K562 (cell line): ENCODE measurements at regions not wholly inside any gene's neighbourhood (a gene's known extent, or its start where the extent isn't known, plus 50 kb on each side); places are given as distances from the start of the nearest gene placed in this dataset.
A peak's percentile ranks its signal among the peaks of the same experiment; 100 is the strongest.

Experiments used
- ATAC-seq: fragments of 200-7000 bp; cut with Tn5 transposase; 3 replicates; pipeline ENCODE4 v1.9.1; 2020; ENCODE audit warnings: moderate library complexity
- BruUV-seq: library from RNA; stranded (reverse); fragments of 400-500 nt; replicated peaks from 2 replicates; lab custom pipeline; 2021; lab: Mats Ljungman, UMichigan
- CTCF ChIA-PET: fragments of 300-600 bp; formaldehyde crosslinking; extraction: SDS; loops from one replicate; lab custom pipeline; 2021; ENCODE audit warnings: low intra/inter-chr PET ratio; lab: Yijun Ruan, JAX
- POLR2A ChIA-PET: fragments of 300-600, 350-650 bp; sonication (Branson Sonifier 250); formaldehyde crosslinking; extraction: SDS; loops from one replicate; lab custom pipeline; 2021; ENCODE audit warnings: antibody characterized with exemption, inconsistent platforms; lab: Yijun Ruan, JAX
- DNase-seq, 4 experiments: peaks; one replicate each; pipeline versions ENCODE4 v3.0.0 to v3.0.0-alpha.2; 2011 to 2018; ENCODE audit warnings: low spot score in 3 of 4, mixed read lengths in 3 of 4; ENCODE audit errors: extremely low read depth in 1 of 4
- FAIRE-seq: peaks from 2 replicates; lab custom pipeline; 2011; peaks lifted over from hg19 to GRCh38; lab: Jason Lieb, UNC
- H2AFZ ChIP-seq: 2 replicates; pipeline ENCODE4 v1.6.0; 2011; ENCODE audit warnings: low read depth, low read length, control low read depth, inconsistent platforms
- H3K27ac ChIP-seq: fragments of 200-600 bp; 3 replicates; pipeline ENCODE4 v1.8.0; 2011; ENCODE audit warnings: low read depth, mild to moderate bottlenecking, control low read depth, inconsistent platforms, low read length, moderate library complexity, mixed read lengths; ENCODE audit errors: extremely low read depth
- H3K27me3 ChIP-seq, 2 experiments: fragments of 300-600 bp in 1 of 2; 2 replicates in 1 of 2; 3 replicates in 1 of 2; pipeline versions ENCODE4 v1.6.0 to v1.8.0; 2011; ENCODE audit warnings: inconsistent platforms in 2 of 2, low read length in 2 of 2, mild to moderate bottlenecking in 1 of 2, mixed read lengths in 1 of 2, moderate library complexity in 1 of 2; ENCODE audit not compliant: control insufficient read depth in 2 of 2, insufficient read depth in 2 of 2
- H3K36me3 ChIP-seq: fragments of 300-600 bp; 3 replicates; pipeline ENCODE4 v1.8.0; 2011; ENCODE audit warnings: mild to moderate bottlenecking, low read length, inconsistent platforms; ENCODE audit not compliant: control insufficient read depth, insufficient read depth
- H3K4me1 ChIP-seq, 2 experiments: fragments of 200-600 bp in 1 of 2; replicated peaks in 1 of 2; 2 replicates in 1 of 2; 3 replicates in 1 of 2; pipeline versions ENCODE4 v1.5.1 to v1.8.0; 2011; ENCODE audit warnings: inconsistent platforms in 2 of 2, low read length in 2 of 2, mild to moderate bottlenecking in 1 of 2, mixed read lengths in 1 of 2, moderate library complexity in 1 of 2; ENCODE audit not compliant: control insufficient read depth in 2 of 2, insufficient read depth in 2 of 2
- H3K4me2 ChIP-seq: 2 replicates; pipeline ENCODE4 v1.6.1; 2011; ENCODE audit warnings: low read length, control low read depth, inconsistent platforms, mixed read lengths; ENCODE audit not compliant: insufficient read depth
- H3K4me3 ChIP-seq: fragments of 200-600 bp; sonication (generic), shearing (Covaris generic); 2 replicates; pipeline ENCODE4 v1.5.1; 2016; ENCODE audit warnings: control low read depth, inconsistent platforms
- H3K79me2 ChIP-seq: fragments of 200-600 bp; 3 replicates; pipeline ENCODE4 v1.8.0; 2011; ENCODE audit warnings: low read length, inconsistent platforms; ENCODE audit not compliant: control insufficient read depth, insufficient read depth
- H3K9ac ChIP-seq, 2 experiments: 2 replicates each; pipeline versions ENCODE4 v1.6.0 to v1.6.1; 2011; ENCODE audit warnings: low read depth in 2 of 2, low read length in 2 of 2, control low read depth in 1 of 2, inconsistent platforms in 1 of 2, mild to moderate bottlenecking in 1 of 2, mixed read lengths in 1 of 2; ENCODE audit not compliant: insufficient read depth in 1 of 2
- H3K9me1 ChIP-seq: one replicate; pipeline ENCODE4 v1.6.0; 2011; ENCODE audit warnings: inconsistent platforms, mild to moderate bottlenecking, low read length, moderate library complexity; ENCODE audit not compliant: control insufficient read depth, insufficient read depth
- H3K9me3 ChIP-seq: replicated peaks from 2 replicates; pipeline ENCODE4 v1.5.1; 2011; ENCODE audit warnings: low read depth, low read length, inconsistent platforms; ENCODE audit not compliant: control insufficient read depth, insufficient read depth
- H4K20me1 ChIP-seq: replicated peaks from 2 replicates; pipeline ENCODE4 v1.6.1; 2011; ENCODE audit warnings: low read length, inconsistent platforms, mixed read lengths; ENCODE audit not compliant: control insufficient read depth, insufficient read depth
- CCAR2 ChIP-seq: fragments of 200-400 bp; formaldehyde crosslinking; IDR thresholded peaks from 2 replicates; pipeline ENCODE4 v1.6.1; 2017; ENCODE audit warnings: mild to moderate bottlenecking, low read depth, low read length
- CHD4 ChIP-seq: fragments of 200-600 bp; sonication (generic); IDR thresholded peaks from 3 replicates; pipeline ENCODE4 v1.6.1; 2012; ENCODE audit warnings: low read depth, mild to moderate bottlenecking, mixed read lengths, low read length, inconsistent platforms; ENCODE audit not compliant: insufficient read depth, insufficient replicate concordance, poor library complexity, severe bottlenecking
- ID3 ChIP-seq, 2 experiments: fragments of 250-450 bp in 1 of 2; fragments of 450-650 bp in 1 of 2; sonication (Bioruptor Pico) in 1 of 2; IDR thresholded peaks; 2 replicates each; pipeline versions ENCODE4 v1.6.1 to v1.8.0; 2016 to 2021; ENCODE audit warnings: mild to moderate bottlenecking in 2 of 2, moderate library complexity in 2 of 2, missing compliant biosample characterization in 1 of 2, missing genetic modification characterization in 1 of 2
- MCM7 ChIP-seq, 2 experiments: fragments of 450-650 bp; IDR thresholded peaks; 2 replicates each; pipeline ENCODE4 v1.6.1; 2016 to 2018
- RBM25 ChIP-seq: fragments of 200-400 bp; formaldehyde crosslinking; IDR thresholded peaks from 2 replicates; pipeline ENCODE4 v1.6.1; 2018; ENCODE audit warnings: low read length, low read depth, moderate library complexity; ENCODE audit not compliant: severe bottlenecking
- RBM39 ChIP-seq: fragments of 200-400 bp; formaldehyde crosslinking; optimal IDR thresholded peaks from 2 replicates; pipeline ENCODE3; 2018; ENCODE audit warnings: low read depth, low read length
- SNIP1 ChIP-seq: fragments of 450-650 bp; IDR thresholded peaks from 2 replicates; pipeline ENCODE4 v1.7.1; 2017; ENCODE audit warnings: low read depth, mild to moderate bottlenecking
- ZFP30 ChIP-seq: fragments of 250-450 bp; sonication (Bioruptor Pico); IDR thresholded peaks from 2 replicates; pipeline ENCODE4 v1.8.0; 2022; ENCODE audit warnings: moderate library complexity, mild to moderate bottlenecking, inconsistent platforms, borderline replicate concordance
- ZFP36 ChIP-seq: fragments of 150-350 bp; IDR thresholded peaks from 2 replicates; pipeline ENCODE4 v1.6.1; 2018; ENCODE audit warnings: low read length, low read depth; ENCODE audit not compliant: partially characterized antibody
- ZKSCAN1 ChIP-seq: fragments of 150-350 bp; IDR thresholded peaks from 2 replicates; pipeline ENCODE4 v1.6.1; 2016; ENCODE audit warnings: low read depth, low read length
- ZNF263 ChIP-seq: sonication (generic); formaldehyde crosslinking; IDR thresholded peaks from 2 replicates; pipeline ENCODE4 v1.8.0; 2022; ENCODE audit warnings: mild to moderate bottlenecking, missing genetic modification reagents, borderline replicate concordance
- WGBS: fragments of 100-300 bp; shearing (Covaris generic); methylation state at CpG from one replicate; pipeline ENCODE4 v1.1.6; 2016; ENCODE audit warnings: low coverage, mixed read lengths; ENCODE audit not compliant: insufficient coverage; ENCODE audit errors: missing lambda C conversion rate; 5-methylcytosine and 5-hydroxymethylcytosine counted together
- in situ Hi-C: fragments of 300-500 bp; cut with MboI; formaldehyde crosslinking; loops from 4 replicates; pipeline ENCODE4 v1.15.0; 2018; ENCODE audit warnings: inconsistent platforms, mixed read lengths
- intact Hi-C: fragments of 100-400 bp; cut with micrococcal nuclease; formaldehyde crosslinking; loops from 2 replicates; pipeline ENCODE4 v1.14.2; 2022
- TF ChIP-seq, protein P1 (sequence below): sonication (generic); formaldehyde crosslinking; IDR thresholded peaks from 2 replicates; pipeline ENCODE4 v1.8.0; 2022; ENCODE audit warnings: missing genetic modification reagents, mild to moderate bottlenecking, borderline replicate concordance
- TF ChIP-seq, protein P2 (sequence below): sonication (generic); formaldehyde crosslinking; IDR thresholded peaks from 2 replicates; pipeline ENCODE4 v1.5.0; 2020; ENCODE audit warnings: missing genetic modification reagents

- Histone ChIP-seq H3K36me3 (no peaks in the 10 kb centered on the region), H2AFZ (no peak overlapping the region), H3K27ac (no peak overlapping the region), H4K20me1 (no peaks in the 10 kb centered on the region), H3K9me1 (no peaks in the 10 kb centered on the region), H3K4me2 (no peak overlapping the region), H3K9me3 (no peaks in the 10 kb centered on the region), H3K27me3 (peaks cover 0 to 67% of the 10 kb centered on the region in 2 experiments; a peak in 3 of 5 replicates), H3K4me1 (no peaks in the 10 kb centered on the region), H3K9ac (no peak overlapping the region), H3K79me2 (no peaks in the 10 kb centered on the region), H3K4me3 (no peak overlapping the region)
- in situ Hi-C loops (no loop called here), intact Hi-C loops (no loop called here)
- no peak for FAIRE-seq
- WGBS, result 4% methylated on average over 22 of the region's 28 CpGs
- CTCF ChIA-PET, result no interaction called here
- no peak for DNase-seq
- BruUV-seq, result no TSS peak
- TF ChIP-seq RBM39 (no peak), ZFP36 (peak; percentile 50), MCM7 (IDR thresholded peaks at IDR 0.05) (no peak), ZNF263 (CRISPR knock-in tag) (no peak), RBM25 (no peak)
- POLR2A ChIA-PET, result no interaction called here
- ATAC-seq, result no peak
Measured at GRCh38 chr2:240363746-240364581, 71.5 kb upstream of the GPC1 start.

GRCh38 chr2:240364582-240364960, 70.9 kb upstream of the GPC1 start:
- in situ Hi-C loops, result no loop called here
- POLR2A ChIA-PET, result no interaction called here

More at GRCh38 chr2:240364582-240364960, 70.9 kb upstream of the GPC1 start:
- no peak for DNase-seq
- no TSS peak for BruUV-seq
- intact Hi-C loops, result no loop called here
- Histone ChIP-seq H3K4me3 (no peak overlapping the region), H4K20me1 (no peaks in the 10 kb centered on the region)
- no peak for ATAC-seq
- TF ChIP-seq ZKSCAN1, result no peak
- TF ChIP-seq CCAR2, result no peak
- TF ChIP-seq, protein P1, sequence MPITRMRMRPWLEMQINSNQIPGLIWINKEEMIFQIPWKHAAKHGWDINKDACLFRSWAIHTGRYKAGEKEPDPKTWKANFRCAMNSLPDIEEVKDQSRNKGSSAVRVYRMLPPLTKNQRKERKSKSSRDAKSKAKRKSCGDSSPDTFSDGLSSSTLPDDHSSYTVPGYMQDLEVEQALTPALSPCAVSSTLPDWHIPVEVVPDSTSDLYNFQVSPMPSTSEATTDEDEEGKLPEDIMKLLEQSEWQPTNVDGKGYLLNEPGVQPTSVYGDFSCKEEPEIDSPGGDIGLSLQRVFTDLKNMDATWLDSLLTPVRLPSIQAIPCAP (CRISPR knock-in tag), result no peak
- TF ChIP-seq, protein P2, sequence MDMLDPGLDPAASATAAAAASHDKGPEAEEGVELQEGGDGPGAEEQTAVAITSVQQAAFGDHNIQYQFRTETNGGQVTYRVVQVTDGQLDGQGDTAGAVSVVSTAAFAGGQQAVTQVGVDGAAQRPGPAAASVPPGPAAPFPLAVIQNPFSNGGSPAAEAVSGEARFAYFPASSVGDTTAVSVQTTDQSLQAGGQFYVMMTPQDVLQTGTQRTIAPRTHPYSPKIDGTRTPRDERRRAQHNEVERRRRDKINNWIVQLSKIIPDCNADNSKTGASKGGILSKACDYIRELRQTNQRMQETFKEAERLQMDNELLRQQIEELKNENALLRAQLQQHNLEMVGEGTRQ (CRISPR knock-in tag), result no peak
- no peak for TF ChIP-seq CHD4
- no peak for TF ChIP-seq SNIP1
- no peak for TF ChIP-seq ID3 (CRISPR knock-in tag; IDR thresholded peaks at IDR 0.05)
- no peak for TF ChIP-seq ID3 (tag; IDR thresholded peaks at IDR 0.05)
- TF ChIP-seq ZFP30 (CRISPR knock-in tag), result no peak
- TF ChIP-seq, all 486 proteins: peak for 0
- 1% methylated on average over 11 of the region's 16 CpGs for WGBS
- no peak for FAIRE-seq
- Histone ChIP-seq H3K4me2 (no peak overlapping the region), H3K9me1 (no peaks in the 10 kb centered on the region), H3K27ac (no peak overlapping the region), H3K79me2 (no peaks in the 10 kb centered on the region), H3K9me3 (no peaks in the 10 kb centered on the region), H3K27me3 (peaks cover 0 to 69% of the 10 kb centered on the region in 2 experiments; a peak in 3 of 5 replicates), H3K36me3 (no peaks in the 10 kb centered on the region), H3K9ac (no peak overlapping the region), H3K4me1 (no peaks in the 10 kb centered on the region), H2AFZ (no peak overlapping the region)
- CTCF ChIA-PET, result no interaction called here
